Activated CD8-positive, alpha-beta memory T cell treated with anti-CD3 and anti-CD28 coated beads for 48 hours (primary cell): ENCODE measurements at regions not wholly inside any gene's neighbourhood (a gene's known extent, or its start where the extent isn't known, plus 50 kb on each side); places are given as distances from the start of the nearest gene placed in this dataset.

Experiments used
- DNase-seq, 3 experiments: peaks; one replicate each; pipeline ENCODE4 v3.0.0-alpha.2; 2020; ENCODE audit warnings: low read depth in 2 of 3, low spot score in 2 of 3

DNA sequence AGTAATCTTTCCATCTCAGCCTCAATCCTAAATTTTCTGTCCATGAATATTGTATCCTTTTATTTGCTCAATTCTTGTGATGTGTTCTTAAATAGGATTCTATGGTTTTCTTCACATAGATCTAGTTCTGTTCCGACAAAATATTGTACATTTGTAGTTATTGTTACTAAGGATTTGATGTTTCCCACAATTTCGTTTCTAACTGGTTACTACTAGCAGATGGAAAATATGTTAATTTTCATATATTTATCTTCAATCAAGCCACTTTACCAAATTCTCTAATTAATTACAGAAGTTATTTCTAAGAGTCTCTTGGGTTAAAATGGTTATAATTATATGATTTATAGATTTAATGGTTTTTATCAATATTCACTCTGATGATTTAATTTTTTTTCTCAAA, 60.3 kb downstream of the SEC61B start:
- no peak for DNase-seq

DNA sequence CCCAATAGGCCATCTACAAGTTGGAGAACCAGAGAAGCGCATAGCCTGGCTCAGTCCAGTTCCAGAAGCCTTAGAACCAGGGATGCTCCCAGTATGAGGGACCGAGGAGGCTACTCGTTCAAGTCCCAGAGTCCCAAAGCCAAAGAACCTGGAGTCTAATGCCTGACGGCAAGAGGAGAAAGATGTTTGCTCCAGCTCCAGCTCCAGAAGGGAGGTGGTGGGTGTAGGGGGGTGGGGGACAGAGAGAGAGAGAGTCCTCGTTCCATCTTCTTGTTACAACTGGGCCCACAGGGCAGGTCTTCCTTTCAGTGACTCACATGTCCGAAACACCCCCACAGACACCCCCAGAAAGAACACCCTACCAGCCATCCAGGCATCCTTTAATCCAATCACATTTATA, 63.9 kb downstream of the SEC61B start:
- no peak for DNase-seq

DNA sequence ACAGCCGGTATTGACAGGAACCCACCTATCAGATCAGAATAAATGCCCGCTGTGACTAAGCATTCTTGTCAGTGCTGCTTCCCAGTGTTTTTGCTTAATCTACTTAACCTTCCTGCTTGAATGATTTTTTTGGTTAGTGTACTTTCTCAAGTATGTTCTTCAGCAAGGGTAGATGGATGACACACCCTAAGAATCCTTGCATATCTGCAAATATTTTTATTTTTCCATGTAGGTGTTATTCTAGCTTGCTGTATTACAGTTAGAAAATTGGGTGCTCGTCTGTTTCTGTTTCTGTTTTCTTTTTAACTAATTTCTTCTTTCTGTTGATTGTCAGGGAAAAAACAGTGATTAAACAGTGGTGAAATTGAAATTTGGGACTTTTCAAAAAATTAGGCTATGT, 64.5 kb downstream of the SEC61B start:
- no peak for DNase-seq

DNA sequence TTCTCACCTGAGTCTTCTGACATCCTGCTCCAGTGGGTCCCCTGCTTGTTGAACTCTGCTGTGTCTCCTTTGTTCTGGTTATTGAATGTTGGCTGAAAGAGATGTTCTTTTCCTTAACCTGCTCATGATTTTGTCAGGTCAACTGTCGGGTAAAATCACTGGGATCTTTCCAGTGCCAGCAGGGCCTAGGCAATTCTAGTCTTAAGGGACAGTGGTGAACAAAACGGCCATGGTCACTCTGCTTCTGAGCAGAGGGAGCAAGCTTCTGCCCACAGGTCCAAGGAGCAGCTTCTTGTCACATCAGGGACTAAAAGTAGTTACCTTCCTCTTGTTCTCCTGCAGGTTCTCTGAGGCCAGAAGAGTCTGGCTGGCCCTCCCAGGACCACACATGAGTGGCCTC, 65.6 kb downstream of the SEC61B start:
- no peak for DNase-seq

DNA sequence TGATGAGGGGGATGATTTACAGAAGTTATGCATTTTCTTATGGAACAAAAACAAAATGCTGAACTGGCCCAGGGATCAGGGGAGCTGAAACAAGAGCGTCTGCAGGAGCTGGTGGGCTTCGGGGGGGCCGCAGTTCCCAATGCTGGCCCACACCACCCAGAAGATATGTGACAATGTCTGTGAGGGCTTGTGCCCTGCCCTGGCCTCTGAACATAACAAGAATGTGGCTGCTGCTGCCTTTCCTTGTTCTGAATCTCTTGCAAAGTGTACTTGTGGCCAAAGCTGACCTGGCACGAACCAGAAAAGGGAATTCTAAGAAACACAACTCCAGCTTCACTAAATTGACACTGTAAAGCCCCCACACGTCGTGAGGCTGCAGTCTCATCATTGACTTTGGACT, 66.7 kb downstream of the SEC61B start:
- DNase-seq, result no peak

DNA sequence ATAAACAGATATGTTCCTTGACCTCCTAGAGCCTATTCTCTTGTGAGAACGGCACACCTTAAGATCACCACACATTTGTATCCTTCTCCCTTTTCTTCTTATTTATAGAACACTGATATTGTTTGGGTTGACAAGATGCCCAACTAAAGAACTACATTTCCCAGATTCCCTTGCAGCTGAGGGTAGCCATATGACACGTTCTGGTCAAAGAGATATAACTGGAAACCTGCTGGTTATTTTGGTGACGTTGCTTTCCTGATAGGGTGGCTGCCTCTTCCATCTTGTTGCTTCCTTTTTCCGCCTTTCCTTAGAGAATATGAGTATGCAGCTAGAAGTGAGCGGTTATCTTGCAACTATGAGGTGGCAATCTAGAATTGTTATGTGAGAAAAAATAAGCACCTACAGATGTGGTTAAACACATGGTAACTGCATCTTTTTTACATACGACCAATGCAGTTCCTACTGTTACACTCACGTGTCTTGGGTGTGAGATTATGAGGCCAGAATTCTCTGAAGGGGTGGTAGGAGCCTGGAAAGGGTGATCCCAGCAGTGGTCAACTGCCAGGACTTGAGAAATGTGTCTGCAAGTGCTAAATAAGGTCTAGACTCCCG, 72.9 kb downstream of the SEC61B start:
- no peak for DNase-seq

DNA sequence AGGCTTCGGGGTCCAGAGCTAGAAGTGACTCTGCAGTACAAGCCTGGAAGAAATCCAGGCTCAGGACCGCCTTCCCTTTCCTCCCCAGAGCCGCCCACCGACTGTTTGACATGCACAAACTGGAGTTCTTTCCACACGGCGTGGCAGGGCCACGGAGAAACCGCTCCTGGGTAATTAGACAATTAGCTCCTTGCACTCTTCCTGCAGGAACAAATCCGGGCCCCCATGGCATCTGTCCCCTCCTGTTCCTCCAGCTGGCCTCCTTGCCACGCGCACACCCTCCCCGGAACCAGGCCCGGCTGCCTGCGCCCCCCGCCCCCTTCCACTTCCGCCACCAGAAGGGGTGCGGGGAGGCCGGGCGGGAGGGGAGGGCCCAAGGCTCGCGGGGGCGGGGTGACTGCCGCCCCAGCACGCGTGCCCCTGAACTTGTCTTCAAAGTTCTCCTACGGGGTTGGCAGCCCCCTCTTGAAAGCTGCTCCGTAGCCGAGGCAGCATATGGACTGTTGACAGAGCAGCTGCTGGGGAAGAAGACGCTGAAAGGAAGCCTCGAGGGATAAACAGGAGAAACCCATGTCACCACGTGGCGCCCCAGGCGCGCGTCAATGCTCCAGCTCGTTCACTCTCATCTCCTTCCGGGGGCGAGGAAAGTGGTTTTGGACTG, 74.3 kb downstream of the SEC61B start:
- no peak for DNase-seq

DNA sequence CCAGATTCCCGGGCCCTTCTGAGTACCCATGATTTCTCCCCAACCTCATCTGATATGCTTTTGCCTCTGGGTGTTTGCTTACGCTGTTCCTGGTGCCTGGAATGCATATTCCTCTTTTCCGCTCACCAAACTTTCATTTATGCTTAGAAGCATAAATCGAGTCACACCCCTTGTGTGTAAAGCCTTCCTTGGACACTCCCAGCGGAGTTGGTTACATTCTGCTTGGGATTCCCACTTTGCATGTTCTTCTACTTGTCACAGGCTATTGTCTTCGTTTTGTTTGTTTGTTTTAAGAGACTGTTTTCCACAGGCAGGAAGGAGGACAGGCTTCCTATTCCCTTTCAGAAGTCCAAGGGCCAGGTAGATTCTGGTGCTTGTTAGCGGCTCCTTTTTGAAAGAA, 76.5 kb downstream of the SEC61B start:
- DNase-seq, result no peak

DNA sequence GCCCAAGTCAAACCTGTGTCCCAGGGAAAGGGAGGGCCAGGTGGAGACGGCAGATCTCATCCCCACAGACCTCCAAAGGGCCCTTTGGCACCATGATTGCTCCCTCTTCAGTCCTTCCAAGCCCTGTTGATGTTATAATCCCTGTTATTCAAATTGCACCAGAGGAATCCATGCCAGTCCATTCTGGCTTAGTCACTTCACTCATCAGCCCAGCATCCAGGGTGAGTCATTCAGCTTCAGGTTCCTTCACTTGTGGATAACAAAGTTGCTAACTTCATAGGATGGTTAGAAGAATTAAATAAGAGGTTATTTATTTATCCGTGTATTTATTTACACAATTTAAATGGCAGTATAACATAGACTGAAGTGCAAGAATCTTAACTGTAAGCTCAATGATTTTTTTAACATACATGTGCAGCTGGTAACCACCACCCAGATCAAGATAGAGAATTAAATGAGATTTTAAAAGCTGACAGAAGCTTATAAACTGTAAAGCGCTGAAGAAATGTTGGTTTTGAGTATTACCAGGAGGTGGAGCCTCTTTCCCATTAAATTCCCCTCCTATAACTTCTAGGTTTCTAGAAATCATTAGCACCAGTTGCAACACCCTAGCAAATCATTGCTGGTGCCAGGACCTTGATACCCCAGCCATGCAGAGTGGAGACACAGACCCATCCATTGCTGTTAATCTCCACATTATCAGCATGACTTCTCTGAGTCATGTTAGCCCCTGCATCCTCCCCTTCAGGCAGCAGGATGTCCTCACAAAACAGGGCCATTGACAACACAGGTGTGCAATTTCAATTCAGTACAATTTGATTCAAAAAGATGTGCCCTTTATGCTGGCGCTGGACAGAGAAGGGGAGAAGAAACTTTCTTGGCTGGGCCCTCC, 77.4 kb downstream of the SEC61B start:
- DNase-seq, result no peak

DNA sequence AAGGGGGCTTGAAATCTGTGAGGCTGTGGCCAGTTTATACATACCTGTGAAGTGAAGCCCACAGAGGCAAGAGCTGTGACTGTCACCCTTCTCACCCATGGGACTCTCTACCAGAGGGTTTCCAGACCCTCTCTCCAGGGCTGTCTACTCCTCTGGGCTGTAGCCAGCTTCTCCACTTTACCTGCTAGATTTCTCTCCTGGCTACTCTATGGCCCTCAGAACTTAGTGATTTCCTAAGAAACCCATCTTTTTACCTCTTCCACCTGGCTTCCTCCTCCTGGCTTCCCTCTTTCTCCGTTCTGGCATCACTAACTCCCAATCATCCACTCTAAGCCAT, 78.0 kb downstream of the SEC61B start:
- no peak for DNase-seq

DNA sequence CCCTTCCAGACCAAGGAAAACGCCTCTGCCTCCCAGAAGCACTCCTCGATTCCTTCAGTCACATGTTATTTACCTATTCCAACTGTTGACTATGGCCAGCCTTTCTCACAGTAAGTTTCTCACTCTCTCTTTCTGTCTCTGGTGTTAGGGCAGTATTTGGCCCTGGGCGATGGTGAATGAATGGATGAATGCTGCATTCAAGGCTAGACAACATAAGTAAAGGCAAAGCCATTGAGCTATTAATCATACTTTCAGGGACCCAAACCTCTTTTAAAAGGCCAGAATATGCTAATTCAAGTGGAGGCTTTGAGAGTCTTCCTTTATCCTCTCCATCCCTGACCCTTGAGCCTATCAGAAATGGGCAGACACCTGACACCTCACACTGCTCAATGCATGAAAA, 78.5 kb downstream of the SEC61B start:
- DNase-seq, result no peak

DNA sequence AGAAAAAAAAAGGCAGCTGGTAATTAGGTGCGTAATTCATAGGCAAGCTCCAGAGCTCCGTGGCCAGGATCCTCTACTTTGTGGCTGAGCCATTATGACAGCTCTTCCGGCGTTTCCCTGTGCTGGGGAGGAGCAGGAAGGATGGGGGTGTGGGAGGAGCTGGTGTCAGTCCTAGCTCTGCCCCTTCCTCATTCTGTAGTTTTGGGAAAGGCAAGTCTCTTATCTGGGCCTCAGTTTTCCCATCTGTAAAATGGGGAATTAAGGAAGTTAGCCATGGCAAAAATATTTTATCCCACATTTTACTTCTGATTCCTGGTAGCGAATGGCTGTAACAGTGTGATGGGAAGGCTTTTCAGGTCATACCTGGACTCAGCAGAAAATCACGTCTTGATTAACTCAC, 81.1 kb downstream of the SEC61B start:
- no peak for DNase-seq

DNA sequence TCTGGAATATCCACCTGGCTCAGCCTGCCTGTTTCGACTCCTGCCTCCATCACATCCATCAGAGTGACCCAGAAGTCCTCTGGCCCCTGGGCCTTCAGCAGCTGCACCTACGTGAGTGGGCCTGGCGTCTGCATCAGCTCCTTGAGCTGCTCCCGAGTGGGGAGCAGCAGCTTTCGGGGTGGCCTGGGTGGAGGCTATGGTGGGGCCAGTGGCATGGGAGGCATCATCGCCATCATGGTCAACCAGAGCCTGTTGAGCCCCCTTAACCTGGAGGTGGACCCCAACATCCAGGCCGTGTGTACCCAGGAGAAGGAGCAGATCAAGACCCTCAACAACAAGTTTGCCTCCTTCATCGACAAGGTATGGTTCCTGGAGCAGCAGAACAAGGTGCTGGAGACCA, 83.0 kb downstream of the SEC61B start:
- no peak for DNase-seq

DNA sequence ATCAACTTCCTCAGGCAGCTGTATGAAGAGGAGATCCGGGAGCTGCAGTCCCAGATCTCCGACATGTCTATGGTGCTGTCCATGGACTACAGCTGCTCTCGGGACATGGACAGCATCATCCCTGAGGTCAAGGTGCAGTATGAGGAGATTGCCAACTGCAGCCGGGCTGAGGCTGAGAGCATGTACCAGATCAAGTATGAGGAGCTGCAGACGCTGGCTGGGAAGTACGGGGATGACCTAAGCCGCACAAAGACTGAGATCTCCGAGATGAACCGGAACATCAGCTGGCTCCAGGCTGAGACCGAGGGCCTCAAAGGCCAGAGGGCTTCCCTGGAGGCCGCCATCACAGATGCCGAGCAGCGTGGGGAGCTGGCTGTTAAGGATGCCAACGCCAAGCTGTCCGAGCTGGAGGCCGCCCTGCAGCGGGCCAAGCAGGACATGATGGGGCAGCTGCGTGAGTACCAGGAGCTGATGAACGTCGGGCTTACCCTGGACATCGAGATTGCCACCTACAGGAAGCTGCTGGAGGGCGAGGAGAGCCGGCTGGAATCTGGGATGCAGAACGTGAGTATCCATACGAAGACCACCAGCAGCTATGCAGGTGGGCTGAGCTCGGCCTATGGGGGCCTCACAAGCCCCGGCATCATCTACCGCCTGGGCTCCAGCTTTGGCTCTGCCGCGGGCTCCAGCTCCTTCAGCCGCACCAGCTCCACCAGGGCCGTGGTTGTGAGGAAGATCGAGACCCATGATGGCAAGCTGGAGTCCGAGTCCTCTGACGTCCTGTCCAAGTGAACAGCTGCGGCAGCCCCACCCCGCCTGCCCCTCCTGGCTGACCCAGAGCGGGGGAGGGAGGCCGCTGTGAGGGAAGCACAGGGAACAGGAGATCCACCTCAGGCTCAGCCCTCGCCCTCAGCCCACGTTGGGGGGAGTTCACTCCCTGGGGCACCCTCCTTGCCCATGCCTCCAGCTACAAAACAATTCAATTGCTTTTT, 84.0 kb downstream of the SEC61B start:
- no peak for DNase-seq

DNA sequence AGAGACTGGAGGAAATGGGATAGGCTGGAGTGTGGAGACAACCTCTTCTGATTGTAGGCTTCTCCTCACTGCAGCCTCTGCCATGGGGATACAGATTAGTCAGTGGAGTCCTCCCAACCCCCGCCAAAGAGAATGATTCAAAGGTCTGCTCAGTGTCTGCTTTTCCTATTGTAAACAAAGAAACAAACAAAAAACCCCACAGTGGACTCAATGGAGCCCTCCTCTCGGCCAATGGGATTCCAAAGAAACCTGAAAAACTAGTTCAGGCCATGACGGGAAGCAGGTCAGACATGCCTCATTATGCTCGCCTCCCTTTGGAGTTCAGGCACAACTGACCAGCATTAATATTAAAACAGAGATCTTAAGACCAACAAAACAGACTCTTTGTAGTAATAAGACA, 85.8 kb downstream of the SEC61B start:
- DNase-seq, result no peak

DNA sequence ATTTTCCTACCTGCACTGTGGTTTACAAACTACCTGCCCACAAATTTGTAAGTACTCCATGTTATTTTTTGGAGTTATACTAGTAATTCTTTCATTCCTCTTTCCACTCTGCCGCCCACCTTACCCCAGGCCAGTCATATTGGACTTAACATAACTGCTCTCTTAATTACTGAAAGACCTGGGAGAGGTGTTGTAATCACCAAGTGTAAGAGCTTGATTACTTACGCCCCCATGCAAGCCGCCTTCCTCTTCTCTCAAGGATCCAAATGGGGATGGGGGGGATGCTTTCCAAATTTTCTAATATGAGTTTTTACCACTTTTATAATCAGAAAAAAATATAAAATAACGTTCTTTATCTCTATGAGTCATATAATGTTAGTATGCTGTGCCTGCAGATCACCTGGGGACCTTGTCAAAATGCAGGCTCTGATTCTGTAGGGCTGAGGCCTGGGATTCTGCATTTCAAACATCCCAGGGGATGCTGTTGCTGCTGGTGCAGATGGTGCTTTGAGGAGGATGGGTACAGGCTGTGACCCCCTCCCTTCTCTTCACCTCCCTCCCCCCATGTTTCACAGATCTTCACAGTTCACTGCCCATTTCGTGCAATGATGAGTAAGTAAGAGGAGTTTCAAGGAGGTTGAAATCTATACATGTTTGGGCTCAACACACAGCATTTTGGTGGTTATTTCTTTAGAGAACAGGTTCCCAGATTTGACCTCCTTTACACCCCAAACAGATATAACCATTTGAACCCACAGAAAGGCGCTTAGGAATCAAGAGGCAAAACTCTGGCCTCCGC, 87.3 kb downstream of the SEC61B start:
- DNase-seq, result no peak

DNA sequence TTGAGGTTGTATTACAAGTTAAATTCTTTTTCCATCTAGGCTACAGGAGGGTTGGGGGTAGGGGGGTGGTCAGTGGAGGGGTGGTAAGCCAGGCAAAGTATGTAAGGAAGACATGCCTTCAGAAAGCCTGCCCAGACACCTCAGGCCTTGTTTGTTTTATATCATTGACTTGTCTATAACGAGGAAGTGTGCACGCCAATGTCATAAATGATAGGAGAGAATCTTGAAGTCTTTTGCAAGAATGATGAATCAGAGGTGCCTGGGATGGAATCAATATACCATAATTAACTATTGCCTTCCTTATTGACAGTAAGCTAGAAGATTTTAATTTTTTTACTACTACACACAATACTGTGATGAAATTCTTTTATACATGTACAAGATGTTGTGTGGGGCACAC, 90.7 kb downstream of the SEC61B start:
- no peak for DNase-seq

DNA sequence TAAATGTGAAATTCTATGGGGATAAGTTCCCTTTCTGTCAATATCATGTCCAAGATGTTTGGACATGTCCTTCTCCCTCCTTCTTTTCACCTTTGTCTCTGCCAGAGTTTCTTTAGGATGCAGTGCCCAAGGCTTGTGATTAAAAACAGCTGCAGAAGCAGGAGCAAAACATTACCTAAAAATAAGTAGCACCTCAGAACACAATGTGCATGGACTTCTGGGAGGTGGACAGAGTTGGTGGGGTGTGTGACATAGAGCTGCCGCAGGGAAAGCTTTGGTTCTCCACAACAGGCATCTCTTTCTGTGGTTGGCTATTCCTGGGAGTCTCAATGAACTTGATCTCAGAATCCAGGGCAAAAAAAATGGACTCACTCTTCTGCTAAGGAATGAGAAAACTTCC, 97.0 kb downstream of the SEC61B start:
- no peak for DNase-seq

DNA sequence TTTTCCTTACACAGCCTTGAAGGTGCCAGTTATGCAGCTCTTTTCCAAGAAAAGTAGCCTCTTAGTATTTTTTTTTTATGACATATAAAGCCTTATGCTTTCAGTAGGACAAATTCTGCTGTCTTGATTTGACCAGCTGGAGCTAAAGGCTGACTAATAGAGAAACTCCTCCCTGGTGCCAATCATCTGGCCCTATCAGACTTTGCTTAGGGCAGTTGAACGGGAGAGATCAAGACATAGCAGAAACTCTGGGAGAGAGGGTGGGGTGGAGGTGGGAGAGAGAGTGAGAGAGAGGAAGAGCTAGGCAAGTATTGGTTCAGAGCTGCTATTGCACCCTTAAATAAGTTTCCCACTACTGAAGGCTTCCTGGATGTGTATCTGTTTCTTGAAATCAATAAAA, 100.2 kb downstream of the SEC61B start:
- DNase-seq, result no peak

DNA sequence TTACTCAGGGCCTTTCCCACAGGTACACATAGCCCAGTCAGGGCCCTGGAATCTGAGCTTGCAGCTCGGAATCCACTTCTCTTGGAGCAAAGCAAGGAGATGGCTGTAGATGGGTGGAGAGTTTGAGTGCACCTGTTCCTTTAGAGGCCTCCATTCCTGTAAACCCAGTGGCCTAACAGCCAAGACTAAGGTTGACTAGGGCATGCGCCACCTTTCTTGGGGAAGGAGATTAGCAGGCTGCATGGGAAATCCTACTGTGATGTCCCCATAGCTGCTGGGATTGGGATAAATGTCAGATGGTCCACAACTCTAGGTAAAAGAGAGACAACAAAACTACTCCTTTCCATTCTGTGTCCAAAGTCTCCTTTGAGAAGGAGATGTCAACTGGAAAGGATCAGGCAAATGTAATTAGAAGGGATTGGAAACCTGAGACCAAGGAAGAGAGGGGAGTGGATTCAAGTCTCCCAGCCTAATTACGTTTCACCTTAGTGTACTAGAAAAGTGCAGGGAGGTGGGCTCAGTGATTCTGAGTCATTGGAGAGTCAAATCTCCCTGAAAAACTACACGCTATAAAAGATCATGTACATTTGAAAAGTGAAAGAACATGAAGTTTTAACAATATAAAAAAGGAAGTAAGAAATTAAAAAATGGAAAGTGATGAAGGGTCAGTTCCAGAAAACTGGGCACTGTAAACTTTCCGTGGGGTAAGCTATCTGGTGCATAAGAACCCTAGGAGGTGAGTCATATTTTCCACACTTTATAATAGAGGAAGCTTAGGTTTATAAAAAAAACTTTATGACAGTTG, 104.2 kb downstream of the SEC61B start:
- DNase-seq, result no peak
